Mesenchymal stem cell (in vitro differentiated cells and primary cell): ENCODE measurements at regions not wholly inside any gene's neighbourhood (a gene's known extent, or its start where the extent isn't known, plus 50 kb on each side); places are given as distances from the start of the nearest gene placed in this dataset.
A peak's percentile ranks its signal among the peaks of the same experiment; 100 is the strongest.
"Not testable (repeated sequence)": the region's sequence is repeated elsewhere in the genome, so short reads cannot be mapped to it uniquely, and the experiment has no call there.

Experiments used
- DNase-seq: peaks from one replicate; pipeline ENCODE4 v3.0.0-alpha.2; 2013
- H2AFZ ChIP-seq: one replicate; pipeline ENCODE4 v1.6.1; 2013; ENCODE audit warnings: low read depth, mild to moderate bottlenecking, control low read depth, inconsistent platforms, low read length, moderate library complexity
- H2AK5ac ChIP-seq: 2 replicates; pipeline ENCODE4 v1.6.1; 2013; ENCODE audit warnings: low read length, moderate library complexity, mild to moderate bottlenecking, inconsistent platforms; ENCODE audit not compliant: severe bottlenecking
- H2BK120ac ChIP-seq: one replicate; pipeline ENCODE4 v1.6.1; 2013; ENCODE audit warnings: low read depth, mild to moderate bottlenecking, inconsistent platforms, low read length, moderate library complexity
- H2BK12ac ChIP-seq, 2 experiments: one replicate each; pipeline ENCODE4 v1.6.1; 2013; ENCODE audit warnings: inconsistent platforms in 2 of 2, low read length in 2 of 2, mild to moderate bottlenecking in 2 of 2, moderate library complexity in 2 of 2, control low read depth in 1 of 2
- H2BK15ac ChIP-seq: one replicate; pipeline ENCODE4 v1.6.1; 2013; ENCODE audit warnings: mild to moderate bottlenecking, low read depth, inconsistent platforms; ENCODE audit not compliant: poor library complexity, severe bottlenecking
- H2BK5ac ChIP-seq: 2 replicates; pipeline ENCODE4 v1.6.1; 2013; ENCODE audit warnings: low read depth, mild to moderate bottlenecking, low read length, control low read depth, inconsistent platforms; ENCODE audit not compliant: poor library complexity, severe bottlenecking
- H3K14ac ChIP-seq, 2 experiments: one replicate each; pipeline ENCODE4 v1.6.1; 2013; ENCODE audit warnings: inconsistent platforms in 2 of 2, low read length in 2 of 2, control low read depth in 1 of 2, mild to moderate bottlenecking in 1 of 2, moderate library complexity in 1 of 2
- H3K18ac ChIP-seq, 2 experiments: one replicate each; pipeline ENCODE4 v1.6.1; 2013; ENCODE audit warnings: inconsistent platforms in 2 of 2, low read length in 2 of 2, control low read depth in 1 of 2, low read depth in 1 of 2, mild to moderate bottlenecking in 1 of 2
- H3K23ac ChIP-seq, 2 experiments: one replicate each; pipeline ENCODE4 v1.6.1; 2013; ENCODE audit warnings: inconsistent platforms in 2 of 2, low read length in 2 of 2, mild to moderate bottlenecking in 2 of 2, moderate library complexity in 2 of 2, control low read depth in 1 of 2
- H3K27ac ChIP-seq: 2 replicates; pipeline ENCODE4 v1.5.1; 2013; ENCODE audit warnings: mild to moderate bottlenecking, moderate library complexity, low read length, control low read depth, inconsistent platforms; ENCODE audit not compliant: poor library complexity, severe bottlenecking
- H3K27me3 ChIP-seq, 2 experiments: 2 replicates each; pipeline versions ENCODE4 v1.6.1 to v1.7.0; 2013; ENCODE audit warnings: low read length in 2 of 2, mild to moderate bottlenecking in 2 of 2, moderate library complexity in 2 of 2, control low read depth in 1 of 2, inconsistent platforms in 1 of 2; ENCODE audit not compliant: control insufficient read depth in 1 of 2, insufficient read depth in 1 of 2
- H3K36me3 ChIP-seq, 2 experiments: 2 replicates each; pipeline versions ENCODE4 v1.6.1 to v1.7.0; 2013; ENCODE audit warnings: low read length in 2 of 2, control low read depth in 1 of 2, inconsistent platforms in 1 of 2, low read depth in 1 of 2, mild to moderate bottlenecking in 1 of 2; ENCODE audit not compliant: insufficient read depth in 2 of 2, control insufficient read depth in 1 of 2
- H3K4ac ChIP-seq, 2 experiments: one replicate each; pipeline ENCODE4 v1.6.1; 2013; ENCODE audit warnings: inconsistent platforms in 2 of 2, low read length in 2 of 2, mild to moderate bottlenecking in 2 of 2, moderate library complexity in 2 of 2, control low read depth in 1 of 2, low read depth in 1 of 2
- H3K4me1 ChIP-seq: 2 replicates; pipeline ENCODE4 v1.6.1; 2013; ENCODE audit warnings: low read depth, low read length, control low read depth; ENCODE audit not compliant: control insufficient read depth, insufficient read depth
- H3K4me2 ChIP-seq: 2 replicates; pipeline ENCODE4 v1.6.1; 2013; ENCODE audit warnings: low read length, mild to moderate bottlenecking, inconsistent platforms; ENCODE audit not compliant: poor library complexity, severe bottlenecking
- H3K4me3 ChIP-seq, 2 experiments: 2 replicates each; pipeline versions ENCODE4 v1.5.1 to v1.7.0; 2013; ENCODE audit warnings: low read length in 2 of 2, mild to moderate bottlenecking in 2 of 2, control low read depth in 1 of 2, low read depth in 1 of 2; ENCODE audit not compliant: insufficient read depth in 1 of 2
- H3K79me1 ChIP-seq: replicated peaks from 2 replicates; pipeline ENCODE4 v1.6.1; 2013; ENCODE audit warnings: mild to moderate bottlenecking, control low read depth, low read length, inconsistent platforms; ENCODE audit not compliant: poor library complexity, severe bottlenecking
- H3K9ac ChIP-seq: 2 replicates; pipeline ENCODE4 v1.7.0; 2013; ENCODE audit warnings: mild to moderate bottlenecking, low read length, moderate library complexity
- H3K9me3 ChIP-seq: 2 replicates; pipeline ENCODE4 v1.7.0; 2013; ENCODE audit warnings: mild to moderate bottlenecking, low read length; ENCODE audit not compliant: control insufficient read depth
- H4K8ac ChIP-seq: one replicate; pipeline ENCODE4 v1.6.1; 2013; ENCODE audit warnings: inconsistent platforms, mild to moderate bottlenecking, low read length, moderate library complexity
- H4K91ac ChIP-seq: one replicate; pipeline ENCODE4 v1.6.1; 2013; ENCODE audit warnings: mild to moderate bottlenecking, low read length, inconsistent platforms
- WGBS: methylation state at CpG from one replicate; pipeline ENCODE4 v1.1.7; 2013; ENCODE audit warnings: mixed read lengths; 5-methylcytosine and 5-hydroxymethylcytosine counted together

- WGBS = 96% methylated on average over 18 of the region's 18 CpGs
Measured at GRCh38 chr5:78709729-78710430, 61.3 kb upstream of the LHFPL2 start.

GRCh38 chr5:78706825-78707224 is 58.3 kb upstream of the LHFPL2 start:
- Histone ChIP-seq H2AFZ (no peak overlapping the region), H3K4me2 (no peak overlapping the region), H2BK120ac (no peak overlapping the region), H3K4ac (no peak overlapping the region), H3K79me1 (no peaks in the 10 kb centered on the region), H4K91ac (no peak overlapping the region), H3K14ac (no peak overlapping the region), H3K18ac (no peak overlapping the region), H4K8ac (no peak overlapping the region), H2BK12ac (no peak overlapping the region), H2AK5ac (no peak overlapping the region), H3K4me3 (no peak overlapping the region), H3K23ac (no peak overlapping the region), H3K9me3 (no peaks in the 10 kb centered on the region), H3K9ac (no peak overlapping the region), H3K36me3 (no peaks in the 10 kb centered on the region), H2BK5ac (no peak overlapping the region), H3K27ac (peak overlapping the region; percentile 74), H2BK15ac (no peak overlapping the region), H3K4me1 (no peaks in the 10 kb centered on the region), H3K27me3 (no peaks in the 10 kb centered on the region)
- WGBS = 66% methylated on average over 2 of the region's 3 CpGs
- DNase-seq = no peak

More at GRCh38 chr5:78709729-78710430, 61.3 kb upstream of the LHFPL2 start:
- H3K79me1 ChIP-seq, DNase-seq, H2AFZ ChIP-seq, H2BK120ac ChIP-seq, H3K9me3 ChIP-seq, H3K4me1 ChIP-seq, H2BK5ac ChIP-seq, H2BK12ac ChIP-seq, H3K4me3 ChIP-seq, H3K4me2 ChIP-seq, H2AK5ac ChIP-seq, H2BK15ac ChIP-seq, H4K91ac ChIP-seq, H3K14ac ChIP-seq, H3K9ac ChIP-seq, H3K27me3 ChIP-seq, H3K36me3 ChIP-seq, H3K23ac ChIP-seq, H4K8ac ChIP-seq, H3K18ac ChIP-seq, H3K27ac ChIP-seq, H3K4ac ChIP-seq: not testable (repeated sequence)

- DNase-seq = no peak
- Histone ChIP-seq H3K4ac (no peak overlapping the region), H2AK5ac (no peak overlapping the region), H4K8ac (no peak overlapping the region), H3K23ac (no peak overlapping the region), H2BK5ac (no peak overlapping the region), H2BK15ac (no peak overlapping the region), H2AFZ (no peak overlapping the region), H3K27ac (peak overlapping the region; percentile 55), H3K4me3 (no peak overlapping the region), H3K9ac (no peak overlapping the region), H3K14ac (no peak overlapping the region), H3K36me3 (no peaks in the 10 kb centered on the region), H3K27me3 (no peaks in the 10 kb centered on the region), H3K79me1 (no peaks in the 10 kb centered on the region), H3K4me1 (no peaks in the 10 kb centered on the region), H2BK120ac (no peak overlapping the region), H4K91ac (no peak overlapping the region), H2BK12ac (no peak overlapping the region), H3K9me3 (no peaks in the 10 kb centered on the region), H3K18ac (no peak overlapping the region), H3K4me2 (no peak overlapping the region)
- WGBS = 79% methylated on average over 2 of the region's 2 CpGs
Measured at GRCh38 chr5:78706381-78706780, 57.8 kb upstream of the LHFPL2 start.

GRCh38 chr5:78705826-78706225 is 57.3 kb upstream of the LHFPL2 start:
- H3K18ac ChIP-seq = no peak overlapping the region
- no peak overlapping the region for H4K91ac ChIP-seq
- no peak overlapping the region for H3K4me2 ChIP-seq
- no peak overlapping the region for H2AFZ ChIP-seq
- WGBS = 82% methylated on average over 3 of the region's 3 CpGs
- H2BK15ac ChIP-seq = no peak overlapping the region
- no peaks in the 10 kb centered on the region for H3K4me1 ChIP-seq
- H2BK120ac ChIP-seq = no peak overlapping the region
- H3K4me3 ChIP-seq = no peak overlapping the region
- no peaks in the 10 kb centered on the region for H3K9me3 ChIP-seq
- no peak overlapping the region for H2BK5ac ChIP-seq
- no peaks in the 10 kb centered on the region for H3K27me3 ChIP-seq
- H4K8ac ChIP-seq = no peak overlapping the region
- no peak overlapping the region for H3K4ac ChIP-seq
- H2AK5ac ChIP-seq = peak overlapping the region; percentile 31
- peak overlapping the region; percentile 55 for H3K27ac ChIP-seq
- no peak for DNase-seq
- no peaks in the 10 kb centered on the region for H3K36me3 ChIP-seq
- H2BK12ac ChIP-seq = no peak overlapping the region
- H3K9ac ChIP-seq = no peak overlapping the region
- no peak overlapping the region for H3K23ac ChIP-seq
- H3K79me1 ChIP-seq = no peaks in the 10 kb centered on the region
- no peak overlapping the region for H3K14ac ChIP-seq
